Large intestine (tissue), 3 donors: ENCODE measurements at regions not wholly inside any gene's neighbourhood (a gene's known extent, or its start where the extent isn't known, plus 50 kb on each side); places are given as distances from the start of the nearest gene placed in this dataset.

ENCODE experiments used
- DNase-seq, 2 donors: peaks; one replicate each; pipeline versions ENCODE4 v3.0.0 to v3.0.0-alpha.2; 2013
- H3K27ac ChIP-seq: one replicate; pipeline ENCODE4 v1.5.1; 2013; ENCODE audit warnings: low read length
- H3K27me3 ChIP-seq: 2 replicates; pipeline ENCODE4 v1.6.1; 2013; ENCODE audit warnings: low read length; ENCODE audit not compliant: control insufficient read depth, insufficient read depth
- H3K36me3 ChIP-seq: 2 replicates; pipeline ENCODE4 v1.6.1; 2013; ENCODE audit warnings: low read length; ENCODE audit not compliant: control insufficient read depth, insufficient read depth
- H3K4me1 ChIP-seq: one replicate; pipeline ENCODE4 v1.6.1; 2013; ENCODE audit warnings: low read length; ENCODE audit not compliant: control insufficient read depth, insufficient read depth
- H3K4me3 ChIP-seq: one replicate; pipeline ENCODE4 v1.5.1; 2013; ENCODE audit warnings: low read length
- H3K9me3 ChIP-seq: one replicate; pipeline ENCODE4 v1.6.1; 2013; ENCODE audit warnings: mild to moderate bottlenecking, low read depth, low read length, moderate library complexity; ENCODE audit not compliant: control insufficient read depth
- WGBS: methylation state at CpG from one replicate; pipeline ENCODE4 v1.1.5; 2013; ENCODE audit warnings: low lambda C conversion rate; ENCODE audit not compliant: insufficient coverage; 5-methylcytosine and 5-hydroxymethylcytosine counted together

DNA sequence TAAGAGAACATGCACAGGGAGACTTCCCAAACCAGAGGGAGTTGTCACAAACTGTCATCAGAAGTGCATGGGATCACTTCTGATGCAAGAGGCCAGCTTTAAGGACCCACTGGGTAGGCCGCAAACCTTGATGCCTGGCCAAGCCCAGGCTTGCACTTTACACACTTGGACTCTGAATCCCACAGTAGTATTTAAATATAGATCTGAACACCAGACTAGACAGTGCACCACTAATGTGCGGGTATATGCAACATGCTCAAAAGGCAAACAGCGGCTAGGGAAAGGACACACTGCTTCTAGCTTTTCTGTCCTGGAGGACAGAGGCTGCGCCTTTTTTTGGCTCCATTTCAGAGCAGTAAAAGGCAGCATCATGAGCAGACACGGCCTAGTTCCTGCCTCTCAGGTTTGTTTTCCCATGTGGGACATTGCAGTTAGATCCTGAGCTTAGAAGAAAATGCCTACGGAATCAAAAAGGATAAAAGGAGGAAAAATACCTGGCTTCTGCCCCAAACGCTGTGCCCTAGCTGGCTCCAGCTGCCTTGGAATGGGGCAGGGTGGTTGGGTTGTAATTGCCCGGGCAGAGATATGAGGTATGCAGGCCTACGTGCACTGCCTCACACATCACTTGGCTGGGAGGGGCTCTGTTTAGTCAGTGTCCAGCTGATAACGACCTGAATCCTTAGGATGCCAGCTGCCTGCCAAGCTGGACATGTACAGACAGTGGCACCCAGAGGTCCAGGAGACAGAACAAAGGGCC, 84.5 kb upstream of the EGLN3 start:
- H3K4me3 ChIP-seq = no peak overlapping the region
- H3K4me1 ChIP-seq = peaks cover 16% of the 10 kb centered on the region
- H3K27me3 ChIP-seq = no peaks in the 10 kb centered on the region
- peak overlapping the region; percentile 16 for H3K27ac ChIP-seq
- DNase-seq = peak in 1 of 2 donors; percentile 72
- H3K9me3 ChIP-seq = no peaks in the 10 kb centered on the region
- no peaks in the 10 kb centered on the region for H3K36me3 ChIP-seq
- 83% methylated on average over 1 of the region's 10 CpGs for WGBS

DNA sequence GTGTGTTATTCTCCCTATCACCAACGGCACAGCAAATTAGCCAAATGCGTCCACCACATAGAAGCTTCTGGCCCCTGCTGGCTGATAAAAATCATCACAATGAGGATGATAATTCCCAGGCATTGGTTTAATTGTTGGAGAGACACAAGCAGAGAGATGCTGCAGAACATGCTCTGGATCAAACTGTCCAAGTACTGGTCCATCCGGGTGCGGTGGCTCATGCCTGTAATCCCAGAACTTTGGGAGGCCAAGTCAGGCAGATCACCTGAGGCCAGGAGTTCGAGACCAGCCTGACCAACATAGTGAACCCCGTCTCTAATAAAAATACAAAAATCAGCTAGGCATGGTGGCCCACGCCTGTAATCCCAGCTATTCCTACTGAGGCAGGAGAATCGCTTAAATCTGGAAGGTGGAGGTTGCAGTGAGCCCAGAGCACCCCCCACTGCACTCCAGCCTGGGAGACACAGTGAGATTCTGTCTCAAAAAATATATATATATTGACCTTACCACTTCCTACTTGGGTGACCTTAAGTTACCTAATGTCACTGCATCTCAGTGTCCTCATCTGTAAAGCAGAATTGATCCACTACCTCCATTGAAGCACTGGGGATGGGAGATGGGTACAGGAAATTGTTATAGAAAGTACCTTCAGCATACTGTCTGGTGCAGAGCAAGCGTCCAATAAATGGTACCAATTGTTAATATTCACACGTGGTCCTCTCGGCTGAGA, 83.7 kb upstream of the EGLN3 start:
- Histone ChIP-seq H3K4me1 (peaks cover 20% of the 10 kb centered on the region), H3K27ac (no peak overlapping the region), H3K36me3 (no peaks in the 10 kb centered on the region), H3K4me3 (no peak overlapping the region), H3K27me3 (no peaks in the 10 kb centered on the region), H3K9me3 (no peaks in the 10 kb centered on the region)
- DNase-seq = no peak
- WGBS = no CpG with 5 or more reads among the region's 11 CpGs

DNA sequence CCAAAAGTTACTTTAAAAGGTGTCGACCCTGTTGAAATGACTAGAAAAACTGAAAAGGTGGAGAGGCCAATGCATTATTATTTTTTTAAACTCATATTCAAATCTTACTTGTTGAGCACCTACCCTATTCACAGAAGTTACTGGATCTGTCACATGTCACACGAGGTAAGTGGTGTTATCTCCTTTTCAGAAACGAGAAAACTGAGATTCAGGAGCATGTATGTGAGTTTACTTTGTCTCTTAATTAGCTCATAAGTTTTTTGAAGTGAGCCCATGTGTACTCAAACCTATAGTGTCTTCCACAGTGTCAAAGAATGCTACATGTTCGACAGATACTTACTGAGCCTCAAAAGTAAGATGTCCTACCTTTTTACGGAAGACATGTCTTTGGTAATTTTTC, 81.8 kb upstream of the EGLN3 start:
- Histone ChIP-seq H3K4me1 (peaks cover 7% of the 10 kb centered on the region), H3K4me3 (no peak overlapping the region)
- 76% methylated on average over 3 of the region's 5 CpGs for WGBS

DNA sequence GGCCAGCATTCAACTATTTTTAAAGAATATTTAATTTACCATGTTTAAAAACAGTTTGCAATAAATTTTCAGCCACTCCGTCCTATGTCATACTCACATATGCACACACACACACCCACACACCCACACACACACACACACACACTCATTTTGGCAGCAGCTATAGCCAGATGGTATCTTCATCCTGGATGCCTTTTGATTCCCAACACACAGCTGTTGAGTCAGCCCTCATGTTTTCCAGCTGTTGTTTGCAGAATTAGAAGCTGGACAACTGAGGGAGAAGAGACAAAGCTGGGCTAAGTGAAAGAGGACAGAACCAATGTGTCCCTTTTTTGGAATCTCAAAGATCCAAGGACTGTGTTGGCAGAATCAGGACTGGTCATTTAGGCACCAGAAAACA, 80.0 kb upstream of the EGLN3 start:
- H3K4me3 ChIP-seq = no peak overlapping the region
- H3K27ac ChIP-seq = no peak overlapping the region
- H3K4me1 ChIP-seq = peaks cover 7% of the 10 kb centered on the region
- WGBS = no CpG with 5 or more reads among the region's 1 CpG
- DNase-seq = peak in 1 of 2 donors; percentile 37
- no peaks in the 10 kb centered on the region for H3K9me3 ChIP-seq
- H3K27me3 ChIP-seq = no peaks in the 10 kb centered on the region
- no peaks in the 10 kb centered on the region for H3K36me3 ChIP-seq

More for the DNA sequence above, 81.8 kb upstream of the EGLN3 start:
- H3K36me3 ChIP-seq = no peaks in the 10 kb centered on the region
- no peaks in the 10 kb centered on the region for H3K27me3 ChIP-seq
- H3K27ac ChIP-seq = no peak overlapping the region
- no peak for DNase-seq
- no peaks in the 10 kb centered on the region for H3K9me3 ChIP-seq

DNA sequence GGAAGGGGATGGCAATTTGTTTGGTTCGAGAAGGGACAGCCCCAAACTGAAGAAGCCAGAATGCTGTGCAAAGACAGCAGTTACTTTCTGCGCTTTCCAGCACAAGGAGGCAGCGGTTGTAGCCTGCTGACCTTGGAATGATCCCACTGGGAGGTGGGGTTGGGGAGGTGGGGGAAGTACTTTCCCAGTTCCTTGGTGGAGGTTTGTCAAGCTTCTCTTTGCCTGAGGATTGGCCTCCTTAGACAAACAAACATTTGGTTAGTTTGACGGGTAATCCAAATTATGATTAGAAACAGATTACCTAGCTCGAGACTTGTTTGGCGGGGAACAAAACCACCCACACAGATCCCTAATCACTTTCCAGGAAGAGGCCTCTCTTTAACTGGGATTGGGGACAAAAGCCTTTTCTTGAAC, 79.1 kb upstream of the EGLN3 start:
- H3K4me3 ChIP-seq = no peak overlapping the region
- no CpG with 5 or more reads among the region's 6 CpGs for WGBS
- peak overlapping the region; percentile 24 for H3K27ac ChIP-seq
- H3K36me3 ChIP-seq = no peaks in the 10 kb centered on the region
- peaks cover 7% of the 10 kb centered on the region for H3K4me1 ChIP-seq
- peak in 1 of 2 donors; percentile 43 for DNase-seq
- H3K9me3 ChIP-seq = no peaks in the 10 kb centered on the region
- H3K27me3 ChIP-seq = no peaks in the 10 kb centered on the region

DNA sequence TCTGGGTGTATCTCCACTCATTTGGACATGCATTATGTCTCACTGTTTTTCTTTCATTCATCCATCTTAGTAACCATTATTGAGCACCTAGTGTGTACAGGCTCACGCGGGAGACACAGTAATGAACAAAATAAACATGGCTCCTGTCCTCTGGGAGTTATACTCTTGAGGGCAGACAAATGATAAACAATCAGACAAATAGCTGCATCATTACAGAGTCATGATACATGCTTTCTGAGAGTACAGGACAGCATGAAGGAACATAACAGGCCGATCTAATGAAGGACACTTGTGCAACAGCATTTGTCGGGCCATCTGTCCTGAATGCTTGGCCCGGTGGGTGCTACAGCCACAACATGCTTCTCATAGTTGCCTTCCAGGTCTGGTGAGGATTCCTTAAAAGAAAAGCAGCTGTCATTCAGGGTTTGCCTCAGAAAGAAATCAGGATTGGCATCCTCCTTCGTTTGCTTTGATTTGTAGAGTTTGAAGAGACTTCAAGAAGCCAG, 77.2 kb upstream of the EGLN3 start:
- Histone ChIP-seq H3K27me3 (no peaks in the 10 kb centered on the region), H3K27ac (no peak overlapping the region), H3K4me3 (no peak overlapping the region), H3K9me3 (no peaks in the 10 kb centered on the region), H3K4me1 (peaks cover 7% of the 10 kb centered on the region), H3K36me3 (no peaks in the 10 kb centered on the region)
- no CpG with 5 or more reads among the region's 6 CpGs for WGBS
- DNase-seq = no peak

DNA sequence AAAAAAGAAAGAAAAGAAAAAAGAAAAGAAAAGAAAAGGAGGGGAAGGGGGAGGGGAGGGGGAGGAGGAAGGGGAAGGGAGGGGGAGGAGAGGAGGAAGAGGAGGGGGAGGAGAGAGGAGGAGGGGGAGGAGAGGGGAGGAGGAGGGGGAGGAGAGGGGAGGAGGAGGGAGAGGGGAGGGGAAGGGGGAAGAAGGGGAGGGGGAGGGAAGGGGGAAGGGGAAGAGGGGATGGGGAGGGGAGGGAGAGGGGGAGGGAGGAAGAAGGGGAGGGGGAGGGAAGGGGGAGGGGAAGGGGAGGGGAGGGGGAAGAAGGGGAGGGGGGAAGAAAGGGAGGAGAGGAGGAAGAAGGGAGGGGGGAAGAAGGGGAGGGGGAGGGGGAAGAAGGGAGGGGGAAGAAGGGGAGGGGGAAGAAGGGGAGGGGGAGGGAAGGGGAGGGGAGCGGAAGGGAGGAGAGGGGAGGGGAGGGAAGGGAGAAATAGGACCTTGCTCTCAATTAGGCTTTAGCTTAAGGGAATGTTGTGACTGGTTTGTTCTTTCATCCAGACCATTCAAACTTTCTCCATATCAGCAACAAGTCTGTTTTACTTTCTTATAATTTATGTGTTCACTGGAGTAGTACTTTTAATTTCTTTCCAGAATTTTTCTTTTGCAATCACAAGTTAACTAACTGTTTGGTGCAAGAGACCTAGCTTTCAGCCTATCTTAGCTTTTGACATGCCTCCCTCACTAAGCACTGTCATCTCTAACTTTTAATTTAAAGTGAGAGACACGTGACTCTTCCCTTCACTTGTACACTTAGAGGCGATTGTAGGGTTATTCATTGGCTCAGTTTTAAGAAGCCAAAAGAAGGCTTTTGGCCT, 76.5 kb upstream of the EGLN3 start:
- H3K36me3 ChIP-seq = no peaks in the 10 kb centered on the region
- H3K27me3 ChIP-seq = no peaks in the 10 kb centered on the region
- no peak for DNase-seq
- H3K4me1 ChIP-seq = peaks cover 7% of the 10 kb centered on the region
- H3K9me3 ChIP-seq = no peaks in the 10 kb centered on the region
- H3K27ac ChIP-seq = no peak overlapping the region
- WGBS = 88% methylated on average over 2 of the region's 3 CpGs
- H3K4me3 ChIP-seq = no peak overlapping the region

DNA sequence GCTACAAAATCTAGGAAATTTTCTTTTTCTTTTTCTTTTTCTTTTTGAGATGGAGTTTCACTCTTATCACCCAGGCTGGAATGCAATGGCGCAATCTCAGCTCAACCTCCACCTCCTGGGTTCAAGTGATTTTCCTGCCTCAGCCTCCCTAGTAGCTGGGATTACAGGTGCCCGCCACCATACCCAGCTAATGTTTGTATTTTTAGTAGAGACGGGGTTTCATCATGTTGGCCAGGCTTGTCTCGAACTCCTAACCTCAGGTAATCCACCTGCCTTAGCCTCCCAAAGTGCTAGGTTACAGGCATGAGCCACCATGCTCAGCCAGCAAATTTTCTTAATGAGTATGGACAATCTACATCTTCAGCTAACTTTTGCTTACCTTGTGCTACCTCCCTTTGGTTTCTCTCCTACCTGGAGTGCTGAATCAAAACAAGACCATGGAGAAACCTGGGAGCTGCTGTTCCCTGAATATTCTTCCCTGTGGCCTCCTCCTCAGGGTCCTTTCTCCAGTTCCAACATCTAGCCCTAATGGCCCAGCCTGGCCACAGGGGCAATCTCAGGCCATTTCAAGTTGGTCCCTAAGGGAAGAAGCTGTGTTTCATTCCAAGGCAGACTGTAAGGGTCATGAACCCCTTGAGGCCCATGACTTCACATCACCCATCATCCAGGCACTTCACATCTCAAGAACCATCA, 74.6 kb upstream of the EGLN3 start:
- Histone ChIP-seq H3K27me3 (no peaks in the 10 kb centered on the region), H3K4me3 (no peak overlapping the region), H3K4me1 (peaks cover 8% of the 10 kb centered on the region), H3K36me3 (no peaks in the 10 kb centered on the region), H3K27ac (no peak overlapping the region), H3K9me3 (no peaks in the 10 kb centered on the region)
- no CpG with 5 or more reads among the region's 4 CpGs for WGBS
- DNase-seq = no peak

DNA sequence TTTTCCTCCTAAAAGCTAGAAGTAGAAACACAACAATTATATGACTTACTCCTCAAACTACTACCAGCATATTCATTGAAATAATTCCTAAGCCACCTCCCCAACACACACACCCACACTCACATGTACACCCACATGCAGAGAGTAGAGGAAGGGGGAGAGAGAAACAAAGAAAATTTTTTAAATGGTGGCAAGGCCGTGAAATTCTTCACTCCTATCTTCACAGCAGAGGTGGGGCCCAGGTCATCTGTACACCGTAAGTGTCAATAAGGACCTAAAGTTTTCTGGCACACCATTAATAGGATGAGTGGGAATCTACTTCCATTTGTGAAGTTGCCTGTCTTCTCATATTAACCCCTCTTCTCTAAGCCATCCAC, 73.9 kb upstream of the EGLN3 start:
- Histone ChIP-seq H3K4me3 (no peak overlapping the region), H3K27ac (peak overlapping the region; percentile 37), H3K9me3 (no peaks in the 10 kb centered on the region), H3K4me1 (peaks cover 5% of the 10 kb centered on the region), H3K36me3 (no peaks in the 10 kb centered on the region), H3K27me3 (no peaks in the 10 kb centered on the region)
- DNase-seq = no peak
- WGBS = no CpG with 5 or more reads among the region's 2 CpGs
